Suprapubic skin (tissue), 4 donors: ENCODE measurements at regions not wholly inside any gene's neighbourhood (a gene's known extent, or its start where the extent isn't known, plus 50 kb on each side); places are given as distances from the start of the nearest gene placed in this dataset.
"Not testable (repeated sequence)": the region's sequence is repeated elsewhere in the genome, so short reads cannot be mapped to it uniquely, and the experiment has no call there.

Source experiments
- DNase-seq, 2 donors: peaks; one replicate each; pipeline ENCODE4 v3.0.0-alpha.2; 2019; ENCODE audit warnings: low spot score in 2 of 2
- H3K27ac ChIP-seq: fragments of 200-600 bp; sonication (generic); one replicate; pipeline ENCODE4 v1.5.1; 2019
- H3K27me3 ChIP-seq: fragments of 200-600 bp; sonication (generic); one replicate; pipeline ENCODE4 v1.5.1; 2019
- H3K36me3 ChIP-seq: fragments of 200-600 bp; sonication (generic); one replicate; pipeline ENCODE4 v1.5.1; 2019
- H3K4me1 ChIP-seq: fragments of 200-600 bp; sonication (generic); one replicate; pipeline ENCODE4 v1.5.1; 2019
- H3K4me3 ChIP-seq: fragments of 200-600 bp; sonication (generic); one replicate; pipeline ENCODE4 v1.5.1; 2019; ENCODE audit warnings: mild to moderate bottlenecking
- H3K9me3 ChIP-seq: fragments of 200-600 bp; sonication (generic); one replicate; pipeline ENCODE4 v1.5.1; 2019
- WGBS: methylation state at CpG from one replicate; pipeline ENCODE4 v1.1.5; 2018; 5-methylcytosine and 5-hydroxymethylcytosine counted together

GRCh38 chr1:146314449-146315246, 85.8 kb upstream of the NOTCH2NLA start:
- WGBS, result no CpG with 5 or more reads among the region's 5 CpGs
- not testable (repeated sequence) for H3K36me3 ChIP-seq, DNase-seq

GRCh38 chr1:146310579-146310978, 81.8 kb upstream of the NOTCH2NLA start:
- H3K27me3 ChIP-seq, H3K4me3 ChIP-seq, H3K9me3 ChIP-seq, H3K27ac ChIP-seq, H3K36me3 ChIP-seq, H3K4me1 ChIP-seq, DNase-seq: not testable (repeated sequence)

More at GRCh38 chr1:146314449-146315246, 85.8 kb upstream of the NOTCH2NLA start:
- H3K4me3 ChIP-seq, H3K27me3 ChIP-seq, H3K27ac ChIP-seq, H3K9me3 ChIP-seq, H3K4me1 ChIP-seq: not testable (repeated sequence)

- H3K27me3 ChIP-seq, DNase-seq, H3K36me3 ChIP-seq, H3K4me3 ChIP-seq, H3K27ac ChIP-seq, H3K9me3 ChIP-seq, H3K4me1 ChIP-seq: not testable (repeated sequence)
- WGBS, result no CpG with 5 or more reads among the region's 1 CpG
Observed at GRCh38 chr1:146309427-146309826, 80.6 kb upstream of the NOTCH2NLA start.

GRCh38 chr1:146308892-146309291, 80.1 kb upstream of the NOTCH2NLA start:
- WGBS, result 75% methylated on average over 1 of the region's 1 CpG
- H3K27me3 ChIP-seq, DNase-seq: not testable (repeated sequence)

GRCh38 chr1:146308152-146308551, 79.3 kb upstream of the NOTCH2NLA start:
- H3K4me1 ChIP-seq, H3K27me3 ChIP-seq, H3K4me3 ChIP-seq, DNase-seq, H3K27ac ChIP-seq, H3K9me3 ChIP-seq, H3K36me3 ChIP-seq: not testable (repeated sequence)
- whole genome bisulfite sequencing, result 79% methylated on average over 3 of the region's 5 CpGs

More at GRCh38 chr1:146308892-146309291, 80.1 kb upstream of the NOTCH2NLA start:
- not testable (repeated sequence) for H3K4me1 ChIP-seq, H3K9me3 ChIP-seq, H3K4me3 ChIP-seq, H3K36me3 ChIP-seq, H3K27ac ChIP-seq

GRCh38 chr1:146307632-146308031, 78.8 kb upstream of the NOTCH2NLA start:
- H3K4me3 ChIP-seq, H3K36me3 ChIP-seq, DNase-seq, H3K27ac ChIP-seq, H3K4me1 ChIP-seq, H3K27me3 ChIP-seq, H3K9me3 ChIP-seq: not testable (repeated sequence)
- no CpG with 5 or more reads among the region's 5 CpGs for WGBS

GRCh38 chr1:146306651-146307050, 77.8 kb upstream of the NOTCH2NLA start:
- not testable (repeated sequence) for H3K9me3 ChIP-seq, H3K4me1 ChIP-seq, H3K4me3 ChIP-seq, H3K27me3 ChIP-seq, H3K27ac ChIP-seq, H3K36me3 ChIP-seq, DNase-seq

- not testable (repeated sequence) for H3K4me3 ChIP-seq, H3K9me3 ChIP-seq, H3K4me1 ChIP-seq, DNase-seq, H3K27ac ChIP-seq, H3K27me3 ChIP-seq, H3K36me3 ChIP-seq
- no CpG with 5 or more reads among the region's 2 CpGs for WGBS
Observed at GRCh38 chr1:146305442-146305841, 76.6 kb upstream of the NOTCH2NLA start.

- no CpG with 5 or more reads among the region's 5 CpGs for WGBS
- not testable (repeated sequence) for H3K36me3 ChIP-seq, DNase-seq, H3K9me3 ChIP-seq, H3K4me3 ChIP-seq, H3K4me1 ChIP-seq, H3K27me3 ChIP-seq, H3K27ac ChIP-seq
Observed at GRCh38 chr1:146298575-146298897, 69.7 kb upstream of the NOTCH2NLA start.

- H3K27me3 ChIP-seq, DNase-seq: not testable (repeated sequence)
- WGBS, result no CpG with 5 or more reads among the region's 68 CpGs
Observed at GRCh38 chr1:146297781-146298574, 69.2 kb upstream of the NOTCH2NLA start.

GRCh38 chr1:146292940-146293936, 64.4 kb upstream of the NOTCH2NLA start:
- not testable (repeated sequence) for H3K27ac ChIP-seq, DNase-seq, H3K36me3 ChIP-seq, H3K9me3 ChIP-seq, H3K4me1 ChIP-seq, H3K27me3 ChIP-seq, H3K4me3 ChIP-seq
- WGBS, result no CpG with 5 or more reads among the region's 9 CpGs

More at GRCh38 chr1:146297781-146298574, 69.2 kb upstream of the NOTCH2NLA start:
- not testable (repeated sequence) for H3K4me1 ChIP-seq, H3K4me3 ChIP-seq, H3K9me3 ChIP-seq, H3K27ac ChIP-seq, H3K36me3 ChIP-seq

GRCh38 chr1:146292424-146292823, 63.6 kb upstream of the NOTCH2NLA start:
- not testable (repeated sequence) for H3K27ac ChIP-seq, H3K4me1 ChIP-seq, H3K27me3 ChIP-seq, H3K36me3 ChIP-seq, H3K4me3 ChIP-seq, DNase-seq, H3K9me3 ChIP-seq
- WGBS, result no CpG with 5 or more reads among the region's 4 CpGs

GRCh38 chr1:146287881-146288280, 59.1 kb upstream of the NOTCH2NLA start:
- H3K4me3 ChIP-seq, H3K9me3 ChIP-seq, H3K27me3 ChIP-seq, H3K4me1 ChIP-seq, DNase-seq, H3K27ac ChIP-seq, H3K36me3 ChIP-seq: not testable (repeated sequence)
- WGBS, result no CpG with 5 or more reads among the region's 6 CpGs
